Sigmoid colon (tissue), 4 donors: ENCODE measurements at regions not wholly inside any gene's neighbourhood (a gene's known extent, or its start where the extent isn't known, plus 50 kb on each side); places are given as distances from the start of the nearest gene placed in this dataset.
"Not testable (repeated sequence)": the region's sequence is repeated elsewhere in the genome, so short reads cannot be mapped to it uniquely, and the experiment has no call there.

Experiments used
- EP300 ChIP-seq, 4 donors: sonication (generic); formaldehyde crosslinking; IDR thresholded peaks; one replicate each; pipeline ENCODE4 v1.6.1; 2017; ENCODE audit warnings: antibody characterized with exemption in 4 of 4
- POLR2A ChIP-seq, 2 donors: fragments of 450-650 bp; IDR thresholded peaks; one replicate each; pipeline ENCODE4 v1.6.1; 2016; ENCODE audit warnings: antibody characterized with exemption in 2 of 2, mild to moderate bottlenecking in 2 of 2, moderate library complexity in 2 of 2
- TF ChIP-seq, protein P1 (sequence below), 4 experiments: fragments of 450-650 bp in 3 of 4; fragments of 200-600 bp in 1 of 4; IDR thresholded peaks; one replicate each; pipeline ENCODE4 v1.5.1; 2016 to 2019; ENCODE audit warnings: antibody characterized with exemption in 4 of 4, mild to moderate bottlenecking in 3 of 4, moderate library complexity in 2 of 4

DNA sequence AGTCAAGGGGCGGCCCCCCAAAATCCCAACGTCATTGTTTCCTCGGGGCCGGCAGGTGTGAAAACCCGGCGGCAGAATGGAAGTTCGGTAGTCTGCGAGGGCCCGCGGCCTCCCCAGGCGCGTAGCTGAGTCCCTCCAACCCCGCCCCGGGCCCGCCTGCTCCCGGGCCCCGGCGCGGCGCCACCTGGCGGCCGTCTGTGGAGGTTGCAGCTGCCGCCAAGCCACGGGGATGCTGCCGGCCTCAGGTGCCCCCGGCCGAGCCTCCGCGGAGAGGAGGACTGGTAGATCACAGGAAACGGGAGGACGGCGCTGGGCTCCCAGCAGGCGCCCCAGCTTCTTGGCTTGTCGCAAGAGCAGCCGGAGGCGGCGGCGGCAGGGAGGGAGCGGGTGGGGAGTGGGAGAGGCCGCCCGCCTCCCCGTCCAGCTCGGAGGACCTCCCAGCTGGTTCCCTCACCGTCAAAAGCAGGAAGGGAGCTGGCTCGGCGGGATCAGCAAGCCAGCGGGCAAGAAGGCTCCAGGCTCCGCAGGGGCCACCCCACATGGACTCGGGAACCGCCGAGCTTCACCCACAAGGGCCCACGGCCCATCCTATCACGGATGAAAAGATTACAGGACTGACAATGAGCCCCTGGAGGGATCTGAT is 86.7 kb downstream of the FAM72C start:
- not testable (repeated sequence) for TF ChIP-seq EP300, POLR2A (IDR thresholded peaks at IDR 0.05)
- TF ChIP-seq, protein P1, sequence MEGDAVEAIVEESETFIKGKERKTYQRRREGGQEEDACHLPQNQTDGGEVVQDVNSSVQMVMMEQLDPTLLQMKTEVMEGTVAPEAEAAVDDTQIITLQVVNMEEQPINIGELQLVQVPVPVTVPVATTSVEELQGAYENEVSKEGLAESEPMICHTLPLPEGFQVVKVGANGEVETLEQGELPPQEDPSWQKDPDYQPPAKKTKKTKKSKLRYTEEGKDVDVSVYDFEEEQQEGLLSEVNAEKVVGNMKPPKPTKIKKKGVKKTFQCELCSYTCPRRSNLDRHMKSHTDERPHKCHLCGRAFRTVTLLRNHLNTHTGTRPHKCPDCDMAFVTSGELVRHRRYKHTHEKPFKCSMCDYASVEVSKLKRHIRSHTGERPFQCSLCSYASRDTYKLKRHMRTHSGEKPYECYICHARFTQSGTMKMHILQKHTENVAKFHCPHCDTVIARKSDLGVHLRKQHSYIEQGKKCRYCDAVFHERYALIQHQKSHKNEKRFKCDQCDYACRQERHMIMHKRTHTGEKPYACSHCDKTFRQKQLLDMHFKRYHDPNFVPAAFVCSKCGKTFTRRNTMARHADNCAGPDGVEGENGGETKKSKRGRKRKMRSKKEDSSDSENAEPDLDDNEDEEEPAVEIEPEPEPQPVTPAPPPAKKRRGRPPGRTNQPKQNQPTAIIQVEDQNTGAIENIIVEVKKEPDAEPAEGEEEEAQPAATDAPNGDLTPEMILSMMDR (IDR thresholded peaks at IDR 0.05) = peak in 2 of 4 experiments; percentile 19 to 67
